Nephron (organoid): ENCODE measurements at regions not wholly inside any gene's neighbourhood (a gene's known extent, or its start where the extent isn't known, plus 50 kb on each side); places are given as distances from the start of the nearest gene placed in this dataset.

Experiments
- H3K27ac Mint-ChIP-seq, 3 experiments: 2 replicates each; pipeline ENCODE4 v1.8.0; 2020; ENCODE audit warnings: mixed read lengths in 3 of 3, mild to moderate bottlenecking in 2 of 3, moderate library complexity in 1 of 3
- H3K27me3 Mint-ChIP-seq: 2 replicates; pipeline ENCODE4 v1.8.0; 2021; ENCODE audit warnings: low read depth, mild to moderate bottlenecking, moderate library complexity, mixed read lengths
- H3K36me3 Mint-ChIP-seq: 2 replicates; pipeline ENCODE4 v1.8.0; 2020; ENCODE audit warnings: low read depth, mixed read lengths
- H3K4me1 Mint-ChIP-seq: 2 replicates; pipeline ENCODE4 v1.8.0; 2020; ENCODE audit warnings: mixed read lengths
- H3K4me3 Mint-ChIP-seq, 3 experiments: 2 replicates each; pipeline ENCODE4 v1.8.0; 2020; ENCODE audit warnings: mild to moderate bottlenecking in 3 of 3, mixed read lengths in 3 of 3, moderate library complexity in 2 of 3
- H3K9me3 Mint-ChIP-seq: 2 replicates; pipeline ENCODE4 v1.8.0; 2020; ENCODE audit warnings: mixed read lengths
- TF ChIP-seq, protein P1 (sequence below), 3 experiments: fragments of 200-600 bp; sonication (generic); IDR thresholded peaks; one replicate each; pipeline ENCODE4 v1.5.0; 2021; ENCODE audit warnings: antibody characterized with exemption in 3 of 3; ENCODE audit not compliant: unreplicated experiment in 3 of 3

DNA sequence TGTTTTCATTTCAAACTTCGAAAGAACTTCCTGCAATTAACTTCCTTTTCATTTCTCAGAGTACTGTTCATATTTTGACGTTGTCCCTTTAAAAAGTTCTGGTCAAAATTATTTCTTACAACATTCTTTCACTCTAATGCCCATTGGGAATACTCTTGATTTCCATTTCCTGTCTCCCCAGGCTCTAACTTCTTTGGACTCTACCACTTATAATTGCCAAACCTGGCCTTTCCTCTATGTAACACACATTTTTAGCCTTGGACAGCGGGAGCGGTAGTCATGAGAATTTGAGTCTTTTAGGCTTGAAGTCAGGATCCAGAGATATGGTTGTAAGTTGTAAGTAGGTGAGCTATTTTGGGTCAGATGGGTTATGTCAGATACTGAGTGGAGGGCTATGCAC, 163.5 kb upstream of the SPRY2 start:
- Mint-ChIP-seq H3K27me3 (no peaks in the 10 kb centered on the region), H3K4me1 (no peaks in the 10 kb centered on the region), H3K36me3 (peaks cover 3% of the 10 kb centered on the region), H3K4me3 (no peak overlapping the region), H3K27ac (no peak overlapping the region), H3K9me3 (peaks cover 17% of the 10 kb centered on the region)
- TF ChIP-seq, protein P1, sequence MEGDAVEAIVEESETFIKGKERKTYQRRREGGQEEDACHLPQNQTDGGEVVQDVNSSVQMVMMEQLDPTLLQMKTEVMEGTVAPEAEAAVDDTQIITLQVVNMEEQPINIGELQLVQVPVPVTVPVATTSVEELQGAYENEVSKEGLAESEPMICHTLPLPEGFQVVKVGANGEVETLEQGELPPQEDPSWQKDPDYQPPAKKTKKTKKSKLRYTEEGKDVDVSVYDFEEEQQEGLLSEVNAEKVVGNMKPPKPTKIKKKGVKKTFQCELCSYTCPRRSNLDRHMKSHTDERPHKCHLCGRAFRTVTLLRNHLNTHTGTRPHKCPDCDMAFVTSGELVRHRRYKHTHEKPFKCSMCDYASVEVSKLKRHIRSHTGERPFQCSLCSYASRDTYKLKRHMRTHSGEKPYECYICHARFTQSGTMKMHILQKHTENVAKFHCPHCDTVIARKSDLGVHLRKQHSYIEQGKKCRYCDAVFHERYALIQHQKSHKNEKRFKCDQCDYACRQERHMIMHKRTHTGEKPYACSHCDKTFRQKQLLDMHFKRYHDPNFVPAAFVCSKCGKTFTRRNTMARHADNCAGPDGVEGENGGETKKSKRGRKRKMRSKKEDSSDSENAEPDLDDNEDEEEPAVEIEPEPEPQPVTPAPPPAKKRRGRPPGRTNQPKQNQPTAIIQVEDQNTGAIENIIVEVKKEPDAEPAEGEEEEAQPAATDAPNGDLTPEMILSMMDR (IDR thresholded peaks at IDR 0.05; ENCODE audit: unreplicated experiment in 3 of 3), result no peak

- H3K4me3 Mint-ChIP-seq, result no peak overlapping the region
- peaks cover 3% of the 10 kb centered on the region for H3K36me3 Mint-ChIP-seq
- peaks cover 17% of the 10 kb centered on the region for H3K9me3 Mint-ChIP-seq
- no peaks in the 10 kb centered on the region for H3K27me3 Mint-ChIP-seq
- H3K4me1 Mint-ChIP-seq, result no peaks in the 10 kb centered on the region
- no peak overlapping the region for H3K27ac Mint-ChIP-seq
- TF ChIP-seq, protein P1 (IDR thresholded peaks at IDR 0.05; ENCODE audit: unreplicated experiment in 3 of 3), result no peak
Observed at GRCh38 chr13:80502359-80502758, 161.4 kb upstream of the SPRY2 start.

GRCh38 chr13:80501556-80501955, 160.6 kb upstream of the SPRY2 start:
- H3K4me3 Mint-ChIP-seq, result no peak overlapping the region
- no peaks in the 10 kb centered on the region for H3K27me3 Mint-ChIP-seq
- H3K27ac Mint-ChIP-seq, result no peak overlapping the region
- H3K36me3 Mint-ChIP-seq, result peaks cover 3% of the 10 kb centered on the region
- H3K4me1 Mint-ChIP-seq, result no peaks in the 10 kb centered on the region
- H3K9me3 Mint-ChIP-seq, result peaks cover 11% of the 10 kb centered on the region
- TF ChIP-seq, protein P1 (IDR thresholded peaks at IDR 0.05; ENCODE audit: unreplicated experiment in 3 of 3), result no peak

GRCh38 chr13:80499536-80500290, 158.8 kb upstream of the SPRY2 start:
- no peak overlapping the region for H3K27ac Mint-ChIP-seq
- H3K9me3 Mint-ChIP-seq, result peaks cover 4% of the 10 kb centered on the region
- no peaks in the 10 kb centered on the region for H3K27me3 Mint-ChIP-seq
- H3K4me3 Mint-ChIP-seq, result no peak overlapping the region
- no peaks in the 10 kb centered on the region for H3K4me1 Mint-ChIP-seq
- no peaks in the 10 kb centered on the region for H3K36me3 Mint-ChIP-seq
- TF ChIP-seq, protein P1 (IDR thresholded peaks at IDR 0.05; ENCODE audit: unreplicated experiment in 3 of 3), result no peak

- Mint-ChIP-seq H3K27ac (no peak overlapping the region), H3K4me3 (no peak overlapping the region), H3K4me1 (no peaks in the 10 kb centered on the region), H3K9me3 (no peaks in the 10 kb centered on the region), H3K27me3 (no peaks in the 10 kb centered on the region), H3K36me3 (no peaks in the 10 kb centered on the region)
- TF ChIP-seq, protein P1 (IDR thresholded peaks at IDR 0.05; ENCODE audit: unreplicated experiment in 3 of 3), result no peak
Observed at GRCh38 chr13:80498433-80498832, 157.5 kb upstream of the SPRY2 start.

GRCh38 chr13:80497978-80498377, 157.1 kb upstream of the SPRY2 start:
- TF ChIP-seq, protein P1 (IDR thresholded peaks at IDR 0.05; ENCODE audit: unreplicated experiment in 3 of 3), result no peak
- Mint-ChIP-seq H3K27ac (no peak overlapping the region), H3K4me1 (no peaks in the 10 kb centered on the region), H3K27me3 (no peaks in the 10 kb centered on the region), H3K9me3 (no peaks in the 10 kb centered on the region), H3K36me3 (no peaks in the 10 kb centered on the region), H3K4me3 (no peak overlapping the region)
